Endothelial cell of umbilical vein (primary cell): ENCODE measurements at regions not wholly inside any gene's neighbourhood (a gene's known extent, or its start where the extent isn't known, plus 50 kb on each side); places are given as distances from the start of the nearest gene placed in this dataset.

Source experiments
- BruUV-seq: library from RNA; stranded (reverse); fragments of 400-500 nt; replicated peaks from 2 replicates; lab custom pipeline; 2021; lab: Mats Ljungman, UMichigan
- CTCF ChIA-PET: fragments of 300-600, 350-600 bp; sonication (Branson Sonifier 250); formaldehyde crosslinking; loops from one replicate; lab custom pipeline; 2021; ENCODE audit warnings: antibody characterized with exemption, inconsistent platforms; lab: Charles Lee
- POLR2A ChIA-PET: fragments of 300-600, 350-600 bp; sonication (Branson Sonifier 250); formaldehyde crosslinking; loops from one replicate; lab custom pipeline; 2021; ENCODE audit warnings: antibody characterized with exemption, inconsistent platforms; lab: Charles Lee
- DNase-seq: peaks from one replicate; pipeline ENCODE4 v3.0.0-alpha.2; 2011; ENCODE audit warnings: low read depth, low spot score
- FAIRE-seq: peaks from 2 replicates; lab custom pipeline; 2011; peaks lifted over from hg19 to GRCh38; lab: Jason Lieb, UNC
- H2AFZ ChIP-seq: 2 replicates; pipeline ENCODE4 v1.6.0; 2012; ENCODE audit warnings: low read depth, low read length, control low read depth, inconsistent platforms
- H3K27ac ChIP-seq: 2 replicates; pipeline ENCODE4 v1.5.1; 2011; ENCODE audit warnings: low read depth, mild to moderate bottlenecking, control low read depth, low read length, moderate library complexity; ENCODE audit not compliant: insufficient read depth
- H3K27me3 ChIP-seq, 2 experiments: 2 replicates each; pipeline versions ENCODE4 v1.6.0 to v1.6.1; 2011; ENCODE audit warnings: low read length in 2 of 2, mixed read lengths in 1 of 2; ENCODE audit not compliant: control insufficient read depth in 2 of 2, insufficient read depth in 2 of 2
- H3K36me3 ChIP-seq, 2 experiments: 2 replicates in 1 of 2; 3 replicates in 1 of 2; pipeline ENCODE4 v1.5.1; 2011; ENCODE audit warnings: low read length in 2 of 2, mild to moderate bottlenecking in 1 of 2, moderate library complexity in 1 of 2; ENCODE audit not compliant: control insufficient read depth in 2 of 2, insufficient read depth in 2 of 2; ENCODE audit errors: extremely low read depth in 1 of 2
- H3K4me1 ChIP-seq: 3 replicates; pipeline ENCODE4 v1.5.1; 2011; ENCODE audit warnings: mild to moderate bottlenecking, low read length; ENCODE audit not compliant: control insufficient read depth, insufficient read depth; ENCODE audit errors: extremely low read depth
- H3K4me2 ChIP-seq: 2 replicates; pipeline ENCODE4 v1.6.1; 2011; ENCODE audit warnings: low read length, control low read depth, mixed read lengths; ENCODE audit not compliant: insufficient read depth
- H3K4me3 ChIP-seq, 3 experiments: fragments of 200-600 bp in 1 of 3; sonication (generic), shearing (Covaris generic) in 1 of 3; replicated peaks in 1 of 3; 2 replicates each; pipeline ENCODE4 v1.5.1; 2011 to 2016; ENCODE audit warnings: control low read depth in 3 of 3, low read length in 3 of 3, mild to moderate bottlenecking in 2 of 3, inconsistent platforms in 1 of 3, low read depth in 1 of 3, moderate library complexity in 1 of 3; ENCODE audit not compliant: insufficient read depth in 1 of 3
- H3K79me2 ChIP-seq: 2 replicates; pipeline ENCODE4 v1.6.0; 2012; ENCODE audit warnings: low read length, inconsistent platforms; ENCODE audit not compliant: control insufficient read depth, insufficient read depth
- H3K9ac ChIP-seq: replicated peaks from 2 replicates; pipeline ENCODE3; 2011; ENCODE audit warnings: low read length, control low read depth; ENCODE audit not compliant: insufficient read depth; ENCODE audit errors: extremely low read depth
- H3K9me1 ChIP-seq: replicated peaks from 3 replicates; pipeline ENCODE4 v1.6.0; 2011; ENCODE audit warnings: mild to moderate bottlenecking, low read length; ENCODE audit not compliant: control insufficient read depth, insufficient read depth; ENCODE audit errors: extremely low read depth
- H3K9me3 ChIP-seq: replicated peaks from 2 replicates; pipeline ENCODE4 v1.5.1; 2012; ENCODE audit warnings: low read length, inconsistent platforms; ENCODE audit not compliant: control insufficient read depth, insufficient read depth
- H4K20me1 ChIP-seq: replicated peaks from 2 replicates; pipeline ENCODE3; 2011; ENCODE audit warnings: mild to moderate bottlenecking, low read length; ENCODE audit not compliant: control insufficient read depth, insufficient read depth; ENCODE audit errors: extremely low read depth
- EZH2 ChIP-seq: IDR thresholded peaks from 2 replicates; pipeline ENCODE4 v1.6.1; 2012; ENCODE audit warnings: borderline replicate concordance, low read depth, mild to moderate bottlenecking, moderate library complexity, low read length, inconsistent platforms; ENCODE audit not compliant: severe bottlenecking
- FOS ChIP-seq: IDR thresholded peaks from 2 replicates; pipeline ENCODE4 v1.6.1; 2011; ENCODE audit warnings: mild to moderate bottlenecking, low read length, moderate library complexity, borderline replicate concordance; ENCODE audit not compliant: insufficient read depth
- GATA2 ChIP-seq: IDR thresholded peaks from 2 replicates; pipeline ENCODE4 v1.7.0; 2011; ENCODE audit warnings: low read depth, mild to moderate bottlenecking, moderate library complexity, mixed read lengths, low read length; ENCODE audit not compliant: insufficient read length, insufficient read depth
- JUN ChIP-seq: IDR thresholded peaks from 2 replicates; pipeline ENCODE4 v1.6.1; 2011; ENCODE audit warnings: borderline replicate concordance, low read depth; ENCODE audit not compliant: insufficient read length, insufficient read depth
- MAX ChIP-seq: IDR thresholded peaks from 2 replicates; pipeline ENCODE4 v1.6.1; 2011; ENCODE audit not compliant: insufficient read depth, insufficient read length
- MYC ChIP-seq: IDR thresholded peaks from one replicate; pipeline ENCODE4 v1.6.1; 2011; ENCODE audit warnings: mild to moderate bottlenecking, low read depth, low read length
- POLR2A ChIP-seq: IDR thresholded peaks from 2 replicates; pipeline ENCODE4 v1.6.1; 2012; ENCODE audit warnings: low read depth, mild to moderate bottlenecking, control low read depth, low read length
- POLR2AphosphoS5 ChIP-seq: IDR thresholded peaks from 2 replicates; pipeline ENCODE4 v1.6.1; 2012; ENCODE audit warnings: low read depth, mild to moderate bottlenecking, control low read depth, low read length, moderate library complexity; ENCODE audit not compliant: insufficient read depth
- dilution Hi-C: fragments of 300-500 bp; cut with MboI; formaldehyde crosslinking; loops from one replicate; pipeline ENCODE4 v1.15.0; 2019; ENCODE audit warnings: low sequenced_read_pairs; ENCODE audit not compliant: extremely low pct_ligation_motif_present
- intact Hi-C: fragments of 100-400 bp; cut with micrococcal nuclease; formaldehyde crosslinking; loops from one replicate; pipeline ENCODE4 v1.10.0; 2022
- TF ChIP-seq, protein P1 (sequence below), 2 donors: IDR thresholded peaks; 1 replicate in 1 of 2; 2 replicates in 1 of 2; pipeline ENCODE4 v1.5.1; 2011; ENCODE audit warnings: low read length in 2 of 2, mild to moderate bottlenecking in 2 of 2, moderate library complexity in 2 of 2, control low read depth in 1 of 2, inconsistent platforms in 1 of 2, low read depth in 1 of 2; ENCODE audit not compliant: insufficient read depth in 1 of 2; ENCODE audit errors: extremely low read depth in 1 of 2

GRCh38 chr16:85225257-85225656 is 113.0 kb upstream of the CIBAR2 start:
- Histone ChIP-seq H3K9me1 (no peaks in the 10 kb centered on the region), H3K79me2 (no peaks in the 10 kb centered on the region), H3K36me3 (no peaks in the 10 kb centered on the region), H3K4me3 (no peak overlapping the region), H3K27me3 (no peaks in the 10 kb centered on the region), H4K20me1 (no peaks in the 10 kb centered on the region), H2AFZ (no peak overlapping the region), H3K9me3 (no peaks in the 10 kb centered on the region), H3K4me1 (peaks cover 4% of the 10 kb centered on the region), H3K27ac (no peak overlapping the region), H3K4me2 (no peak overlapping the region), H3K9ac (no peak overlapping the region)
- CTCF ChIA-PET = interaction anchor here (1.5 to 3.1 kb wide), 4 partner anchors 11 to 110 kb away, joined by 4 to 11 read pairs (median 5); no protein-coding TSS in a partner anchor
- POLR2A ChIA-PET = no interaction called here
- DNase-seq = no peak
- BruUV-seq = no TSS peak
- no peak for TF ChIP-seq GATA2
- TF ChIP-seq MYC = no peak
- TF ChIP-seq MAX = no peak
- TF ChIP-seq JUN = no peak
- TF ChIP-seq EZH2 = no peak
- TF ChIP-seq POLR2AphosphoS5 = no peak
- no peak for TF ChIP-seq FOS
- TF ChIP-seq POLR2A = no peak
- TF ChIP-seq, protein P1, sequence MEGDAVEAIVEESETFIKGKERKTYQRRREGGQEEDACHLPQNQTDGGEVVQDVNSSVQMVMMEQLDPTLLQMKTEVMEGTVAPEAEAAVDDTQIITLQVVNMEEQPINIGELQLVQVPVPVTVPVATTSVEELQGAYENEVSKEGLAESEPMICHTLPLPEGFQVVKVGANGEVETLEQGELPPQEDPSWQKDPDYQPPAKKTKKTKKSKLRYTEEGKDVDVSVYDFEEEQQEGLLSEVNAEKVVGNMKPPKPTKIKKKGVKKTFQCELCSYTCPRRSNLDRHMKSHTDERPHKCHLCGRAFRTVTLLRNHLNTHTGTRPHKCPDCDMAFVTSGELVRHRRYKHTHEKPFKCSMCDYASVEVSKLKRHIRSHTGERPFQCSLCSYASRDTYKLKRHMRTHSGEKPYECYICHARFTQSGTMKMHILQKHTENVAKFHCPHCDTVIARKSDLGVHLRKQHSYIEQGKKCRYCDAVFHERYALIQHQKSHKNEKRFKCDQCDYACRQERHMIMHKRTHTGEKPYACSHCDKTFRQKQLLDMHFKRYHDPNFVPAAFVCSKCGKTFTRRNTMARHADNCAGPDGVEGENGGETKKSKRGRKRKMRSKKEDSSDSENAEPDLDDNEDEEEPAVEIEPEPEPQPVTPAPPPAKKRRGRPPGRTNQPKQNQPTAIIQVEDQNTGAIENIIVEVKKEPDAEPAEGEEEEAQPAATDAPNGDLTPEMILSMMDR (IDR thresholded peaks at IDR 0.05; ENCODE audit: extremely low read depth in 1 of 2, insufficient read depth in 1 of 2, low read depth in 1 of 2, low read length in 2 of 2) = no peak
- intact Hi-C loops (no loop called here), dilution Hi-C loops (no loop called here)
- FAIRE-seq = no peak
